Fibroblast of the aortic adventitia (primary cell): ENCODE measurements at regions not wholly inside any gene's neighbourhood (a gene's known extent, or its start where the extent isn't known, plus 50 kb on each side); places are given as distances from the start of the nearest gene placed in this dataset.
"Not testable (repeated sequence)": the region's sequence is repeated elsewhere in the genome, so short reads cannot be mapped to it uniquely, and the experiment has no call there.

Source experiments
- DNase-seq: peaks from one replicate; pipeline ENCODE4 v3.0.0-alpha.2; 2010; ENCODE audit warnings: low read depth
- H3K4me3 ChIP-seq: 2 replicates; pipeline ENCODE4 v1.5.1; 2011; ENCODE audit warnings: low read depth, mild to moderate bottlenecking, control low read depth, low read length, moderate library complexity
- CTCF ChIP-seq: IDR thresholded peaks from 2 replicates; pipeline ENCODE4 v1.5.1; 2011; ENCODE audit warnings: mild to moderate bottlenecking, low read length, control low read depth, inconsistent platforms; ENCODE audit not compliant: insufficient read depth

GRCh38 chr17:14432079-14432478 is 131.2 kb downstream of the HS3ST3B1 start:
- H3K4me3 ChIP-seq: no peak overlapping the region
- TF ChIP-seq CTCF: no peak
- DNase-seq: no peak

- TF ChIP-seq CTCF: no peak
- H3K4me3 ChIP-seq: no peak overlapping the region
- DNase-seq: no peak
These were observed 128.2 kb downstream of the HS3ST3B1 start for GRCh38 chr17:14429084-14429483.

- no peak overlapping the region for H3K4me3 ChIP-seq
- no peak for TF ChIP-seq CTCF
- DNase-seq: no peak
These were observed 127.8 kb downstream of the HS3ST3B1 start for GRCh38 chr17:14428648-14429029.

- no peak for TF ChIP-seq CTCF
- DNase-seq: no peak
- no peak overlapping the region for H3K4me3 ChIP-seq
These were observed 127.2 kb downstream of the HS3ST3B1 start for GRCh38 chr17:14427900-14428647.

- not testable (repeated sequence) for DNase-seq, H3K4me3 ChIP-seq
These were observed 122.3 kb downstream of the HS3ST3B1 start for GRCh38 chr17:14423156-14423555.

- no peak for TF ChIP-seq CTCF
- no peak overlapping the region for H3K4me3 ChIP-seq
- DNase-seq: no peak
These were observed 116.5 kb downstream of the HS3ST3B1 start for GRCh38 chr17:14417336-14417735.

GRCh38 chr17:14409292-14409691 is 108.4 kb downstream of the HS3ST3B1 start:
- H3K4me3 ChIP-seq: no peak overlapping the region
- no peak for TF ChIP-seq CTCF
- DNase-seq: no peak
